ENCODE measurements at regions not wholly inside any gene's neighbourhood (a gene's known extent, or its start where the extent isn't known, plus 50 kb on each side); places are given as distances from the start of the nearest gene placed in this dataset.

GRCh38 chr13:29959086-29959485 is 108.7 kb upstream of the UBL3 start:
- H3K9me1 ChIP-seq (ENCODE audit: control insufficient read depth, insufficient read depth, low read length), result no peaks in the 10 kb centered on the region
- H3K4me1 ChIP-seq (replicated peaks in 1 of 2; ENCODE audit: control insufficient read depth in 2 of 2, insufficient read depth in 2 of 2, low read length in 2 of 2), result no peaks in the 10 kb centered on the region
- DNase-seq (ENCODE audit: extremely low read depth in 1 of 4, low spot score in 3 of 4), result no peak
- no peaks in the 10 kb centered on the region for H3K79me2 ChIP-seq (ENCODE audit: control insufficient read depth, insufficient read depth, low read length)
- H3K27me3 ChIP-seq (ENCODE audit: control insufficient read depth in 2 of 2, insufficient read depth in 2 of 2, low read length in 2 of 2), result peaks cover 3 to 16% of the 10 kb centered on the region in 2 experiments; a peak in 2 of 5 replicates
- no peak overlapping the region for H3K4me3 ChIP-seq
- H3K9me3 ChIP-seq (replicated peaks; ENCODE audit: control insufficient read depth, insufficient read depth, low read depth, low read length), result no peaks in the 10 kb centered on the region
- no peak overlapping the region for H2AFZ ChIP-seq (ENCODE audit: low read depth, low read length)
- no peak overlapping the region for H3K27ac ChIP-seq (ENCODE audit: extremely low read depth, low read depth, low read length)
- ChIA-PET POLR2A (interaction anchor here (0.6 kb wide), 1 partner anchor 11 kb away, joined by 3 read pairs; no protein-coding TSS in a partner anchor), CTCF (ENCODE audit: low intra/inter-chr PET ratio) (no interaction called here)
- ATAC-seq, result no peak
- no CpG with 5 or more reads among the region's 1 CpG for WGBS (ENCODE audit: insufficient coverage, low coverage, missing lambda C conversion rate)
- BruUV-seq (replicated peaks), result no TSS peak
- in situ Hi-C loops (cut with MboI) (no loop called here), intact Hi-C loops (cut with micrococcal nuclease) (no loop called here)
- H4K20me1 ChIP-seq (replicated peaks; ENCODE audit: control insufficient read depth, insufficient read depth, low read length), result no peaks in the 10 kb centered on the region
- H3K4me2 ChIP-seq (ENCODE audit: insufficient read depth, low read length), result no peak overlapping the region
- no peaks in the 10 kb centered on the region for H3K36me3 ChIP-seq (ENCODE audit: control insufficient read depth, insufficient read depth, low read length)
- no peak for TF ChIP-seq HDAC2 (IDR thresholded peaks at IDR 0.05)
- TF ChIP-seq ZNF512 (tag; IDR thresholded peaks at IDR 0.05), result no peak
- TF ChIP-seq ZNF143 (CRISPR knock-in tag; IDR thresholded peaks at IDR 0.05), result no peak
- no peak for TF ChIP-seq ZNF507 (tag; conservative IDR thresholded peaks at IDR 0.05)
- no peak for TF ChIP-seq KAT2B (IDR thresholded peaks at IDR 0.05; ENCODE audit: low read depth, low read length)
- no peak for TF ChIP-seq ZNF407 (IDR thresholded peaks at IDR 0.05; ENCODE audit: low read depth)
- TF ChIP-seq CSDE1 (IDR thresholded peaks at IDR 0.05), result no peak
- no peak for FAIRE-seq
- H3K9ac ChIP-seq (ENCODE audit: insufficient read depth in 1 of 2, low read depth in 2 of 2, low read length in 2 of 2), result no peak overlapping the region
